H9 (cell line): ENCODE measurements at regions not wholly inside any gene's neighbourhood (a gene's known extent, or its start where the extent isn't known, plus 50 kb on each side); places are given as distances from the start of the nearest gene placed in this dataset.

ENCODE experiments used
- DNase-seq: peaks from one replicate; pipeline ENCODE4 v3.0.0-alpha.2; 2017
- H2AFZ ChIP-seq: one replicate; pipeline ENCODE4 v1.6.1; 2013; ENCODE audit warnings: mild to moderate bottlenecking, low read length, control low read depth, moderate library complexity
- H2AK5ac ChIP-seq: 2 replicates; pipeline ENCODE4 v1.6.1; 2013; ENCODE audit warnings: low read length, control low read depth, mixed read lengths; ENCODE audit not compliant: insufficient read length
- H2BK120ac ChIP-seq: one replicate; pipeline ENCODE4 v1.6.1; 2013; ENCODE audit warnings: low read depth, mild to moderate bottlenecking, low read length, control low read depth, inconsistent platforms; ENCODE audit not compliant: poor library complexity, severe bottlenecking
- H2BK12ac ChIP-seq: 2 replicates; pipeline ENCODE4 v1.6.1; 2013; ENCODE audit warnings: low read length, control low read depth, mixed read lengths, low read depth; ENCODE audit not compliant: insufficient read length
- H2BK15ac ChIP-seq: 2 replicates; pipeline ENCODE4 v1.6.1; 2013; ENCODE audit warnings: low read depth, low read length, control low read depth
- H2BK20ac ChIP-seq: one replicate; pipeline ENCODE4 v1.6.1; 2013; ENCODE audit warnings: low read depth, mild to moderate bottlenecking, low read length, control low read depth, inconsistent platforms; ENCODE audit not compliant: poor library complexity, severe bottlenecking
- H2BK5ac ChIP-seq: 2 replicates; pipeline ENCODE4 v1.6.1; 2013; ENCODE audit warnings: low read length, control low read depth, mixed read lengths; ENCODE audit not compliant: insufficient read length
- H3K14ac ChIP-seq: 2 replicates; pipeline ENCODE4 v1.6.1; 2013; ENCODE audit warnings: low read length, control low read depth; ENCODE audit not compliant: insufficient read depth
- H3K18ac ChIP-seq: 2 replicates; pipeline ENCODE4 v1.6.1; 2013; ENCODE audit warnings: low read depth, mild to moderate bottlenecking, mixed read lengths, low read length, control low read depth; ENCODE audit not compliant: insufficient read length
- H3K23ac ChIP-seq: 2 replicates; pipeline ENCODE4 v1.6.1; 2013; ENCODE audit warnings: low read length, control low read depth, mixed read lengths, low read depth; ENCODE audit not compliant: insufficient read length
- H3K23me2 ChIP-seq: 2 replicates; pipeline ENCODE4 v1.6.1; 2013; ENCODE audit warnings: low read depth, mild to moderate bottlenecking, mixed read lengths, low read length, control low read depth; ENCODE audit not compliant: insufficient read length, poor library complexity, severe bottlenecking
- H3K27ac ChIP-seq: 2 replicates; pipeline ENCODE4 v1.5.1; 2013; ENCODE audit warnings: low read length, control low read depth, mixed read lengths, low read depth; ENCODE audit not compliant: insufficient read length
- H3K27me3 ChIP-seq: 2 replicates; pipeline ENCODE4 v1.6.1; 2013; ENCODE audit warnings: low read length, control low read depth, inconsistent platforms; ENCODE audit not compliant: insufficient read depth
- H3K4ac ChIP-seq: 2 replicates; pipeline ENCODE4 v1.6.1; 2013; ENCODE audit warnings: low read depth, mild to moderate bottlenecking, control low read depth, inconsistent platforms, low read length, moderate library complexity
- H3K4me1 ChIP-seq: 2 replicates; pipeline ENCODE4 v1.6.1; 2013; ENCODE audit warnings: low read length, control low read depth, inconsistent platforms; ENCODE audit not compliant: insufficient read depth
- H3K4me2 ChIP-seq: 2 replicates; pipeline ENCODE4 v1.6.1; 2013; ENCODE audit warnings: low read length, control low read depth, mixed read lengths; ENCODE audit not compliant: insufficient read length, insufficient read depth
- H3K56ac ChIP-seq: 2 replicates; pipeline ENCODE4 v1.6.1; 2013; ENCODE audit warnings: low read depth, mild to moderate bottlenecking, mixed read lengths, low read length, control low read depth; ENCODE audit not compliant: insufficient read length
- H3K79me1 ChIP-seq: 2 replicates; pipeline ENCODE4 v1.6.1; 2013; ENCODE audit warnings: low read depth, mild to moderate bottlenecking, moderate library complexity, low read length, control low read depth, inconsistent platforms; ENCODE audit not compliant: insufficient read depth, poor library complexity, severe bottlenecking
- H3K79me2 ChIP-seq: 2 replicates; pipeline ENCODE4 v1.6.1; 2013; ENCODE audit warnings: low read length, control low read depth, inconsistent platforms; ENCODE audit not compliant: insufficient read depth
- H3K9ac ChIP-seq: 2 replicates; pipeline ENCODE4 v1.6.1; 2013; ENCODE audit warnings: low read length, control low read depth, mixed read lengths; ENCODE audit not compliant: insufficient read length; ENCODE audit errors: extremely low read depth
- H3K9me3 ChIP-seq: one replicate; pipeline ENCODE4 v1.6.1; 2013; ENCODE audit warnings: low read depth, low read length, inconsistent platforms; ENCODE audit not compliant: control insufficient read depth
- H3T11ph ChIP-seq: one replicate; pipeline ENCODE4 v1.6.1; 2013; ENCODE audit warnings: mild to moderate bottlenecking, low read length, control low read depth, inconsistent platforms
- H4K20me1 ChIP-seq: one replicate; pipeline ENCODE4 v1.6.1; 2013; ENCODE audit not compliant: control insufficient read depth, insufficient read length, insufficient read depth
- H4K5ac ChIP-seq: 2 replicates; pipeline ENCODE4 v1.6.1; 2013; ENCODE audit warnings: low read depth, mild to moderate bottlenecking, mixed read lengths, low read length, control low read depth; ENCODE audit not compliant: insufficient read length
- H4K8ac ChIP-seq: replicated peaks from 2 replicates; pipeline ENCODE4 v1.6.1; 2013; ENCODE audit warnings: low read length, control low read depth, mixed read lengths, low read depth; ENCODE audit not compliant: insufficient read length
- H4K91ac ChIP-seq: 2 replicates; pipeline ENCODE4 v1.6.1; 2013; ENCODE audit warnings: low read depth, mild to moderate bottlenecking, moderate library complexity, mixed read lengths, low read length, control low read depth; ENCODE audit not compliant: insufficient read length
- H3K27ac Mint-ChIP-seq, 3 experiments: 2 replicates in 2 of 3; 3 replicates in 1 of 3; pipeline ENCODE4 v1.8.0; 2020 to 2021; ENCODE audit warnings: mixed read lengths in 3 of 3, mild to moderate bottlenecking in 1 of 3, moderate library complexity in 1 of 3
- H3K27me3 Mint-ChIP-seq: 2 replicates; pipeline ENCODE4 v1.8.0; 2021; ENCODE audit warnings: low read depth, mild to moderate bottlenecking, moderate library complexity, mixed read lengths
- H3K36me3 Mint-ChIP-seq, 3 experiments: 2 replicates in 2 of 3; 3 replicates in 1 of 3; pipeline ENCODE4 v1.8.0; 2020 to 2021; ENCODE audit warnings: low read depth in 3 of 3, mixed read lengths in 3 of 3; ENCODE audit not compliant: insufficient read depth in 1 of 3
- H3K4me1 Mint-ChIP-seq, 2 experiments: 2 replicates each; pipeline ENCODE4 v1.8.0; 2020; ENCODE audit warnings: mixed read lengths in 2 of 2
- H3K4me3 Mint-ChIP-seq, 2 experiments: 2 replicates in 1 of 2; 3 replicates in 1 of 2; pipeline ENCODE4 v1.8.0; 2020 to 2021; ENCODE audit warnings: mild to moderate bottlenecking in 2 of 2, mixed read lengths in 2 of 2, moderate library complexity in 1 of 2
- H3K9me3 Mint-ChIP-seq, 2 experiments: 2 replicates in 1 of 2; 3 replicates in 1 of 2; pipeline ENCODE4 v1.8.0; 2020; ENCODE audit warnings: mild to moderate bottlenecking in 2 of 2, mixed read lengths in 2 of 2, moderate library complexity in 1 of 2
- WGBS: extraction: QIAGEN DNeasy Blood & Tissue Kit; methylation state at CpG from one replicate; pipeline ENCODE4 v1.1.7; 2013; ENCODE audit warnings: missing lambda C conversion rate, low lambda C conversion rate, mixed read lengths; ENCODE audit not compliant: insufficient read length; ENCODE audit errors: extremely low coverage; 5-methylcytosine and 5-hydroxymethylcytosine counted together
- TF ChIP-seq, protein P1 (sequence below): fragments of 200-600 bp; sonication (generic); conservative IDR thresholded peaks from 3 replicates; pipeline ENCODE4 v1.8.0; 2021; ENCODE audit warnings: antibody characterized with exemption, mild to moderate bottlenecking

DNA sequence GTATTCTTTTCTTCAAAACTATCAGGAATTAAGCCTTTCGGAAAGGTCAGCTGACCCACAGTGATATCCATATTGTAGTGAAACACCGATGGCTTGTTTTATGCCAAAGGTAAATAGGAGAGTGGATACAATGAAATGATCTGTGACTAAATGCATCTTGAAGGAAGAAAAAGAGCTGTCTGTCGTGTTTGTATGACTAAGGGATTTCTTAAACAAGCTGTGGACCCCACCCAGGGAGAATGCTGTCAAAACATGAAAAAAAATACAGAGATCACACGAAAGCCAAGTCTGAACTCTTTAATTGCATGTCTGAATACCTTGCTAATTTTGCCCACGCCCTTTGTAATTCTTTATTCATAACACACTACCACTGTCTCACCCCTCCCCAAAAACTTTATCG is 286.4 kb upstream of the WWC1 start:
- H2BK12ac ChIP-seq: no peak overlapping the region
- H3K14ac ChIP-seq: no peak overlapping the region
- H3T11ph ChIP-seq: no peak overlapping the region
- no peaks in the 10 kb centered on the region for H3K9me3 Mint-ChIP-seq
- no peak overlapping the region for H2AK5ac ChIP-seq
- DNase-seq: no peak
- H2BK20ac ChIP-seq: no peak overlapping the region
- H3K4me3 Mint-ChIP-seq: no peak overlapping the region
- H3K4me1 Mint-ChIP-seq: 0 out of 4 replicates have a peak, but pooled peaks cover 0 to 3% of the 10 kb centered on the region in 2 experiments
- H2BK15ac ChIP-seq: no peak overlapping the region
- H2BK5ac ChIP-seq: no peak overlapping the region
- no peaks in the 10 kb centered on the region for H3K27me3 Mint-ChIP-seq
- no peak overlapping the region for H3K56ac ChIP-seq
- TF ChIP-seq, protein P1, sequence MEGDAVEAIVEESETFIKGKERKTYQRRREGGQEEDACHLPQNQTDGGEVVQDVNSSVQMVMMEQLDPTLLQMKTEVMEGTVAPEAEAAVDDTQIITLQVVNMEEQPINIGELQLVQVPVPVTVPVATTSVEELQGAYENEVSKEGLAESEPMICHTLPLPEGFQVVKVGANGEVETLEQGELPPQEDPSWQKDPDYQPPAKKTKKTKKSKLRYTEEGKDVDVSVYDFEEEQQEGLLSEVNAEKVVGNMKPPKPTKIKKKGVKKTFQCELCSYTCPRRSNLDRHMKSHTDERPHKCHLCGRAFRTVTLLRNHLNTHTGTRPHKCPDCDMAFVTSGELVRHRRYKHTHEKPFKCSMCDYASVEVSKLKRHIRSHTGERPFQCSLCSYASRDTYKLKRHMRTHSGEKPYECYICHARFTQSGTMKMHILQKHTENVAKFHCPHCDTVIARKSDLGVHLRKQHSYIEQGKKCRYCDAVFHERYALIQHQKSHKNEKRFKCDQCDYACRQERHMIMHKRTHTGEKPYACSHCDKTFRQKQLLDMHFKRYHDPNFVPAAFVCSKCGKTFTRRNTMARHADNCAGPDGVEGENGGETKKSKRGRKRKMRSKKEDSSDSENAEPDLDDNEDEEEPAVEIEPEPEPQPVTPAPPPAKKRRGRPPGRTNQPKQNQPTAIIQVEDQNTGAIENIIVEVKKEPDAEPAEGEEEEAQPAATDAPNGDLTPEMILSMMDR: no peak
- no peaks in the 10 kb centered on the region for H3K4me1 ChIP-seq
- no peak overlapping the region for H3K9ac ChIP-seq
- WGBS: no CpG with 5 or more reads among the region's 6 CpGs
- H4K20me1 ChIP-seq: no peaks in the 10 kb centered on the region
- H3K4ac ChIP-seq: no peak overlapping the region
- no peaks in the 10 kb centered on the region for H3K27me3 ChIP-seq
- no peak overlapping the region for H3K27ac ChIP-seq
- H3K27ac Mint-ChIP-seq: no peak overlapping the region
- no peak overlapping the region for H3K18ac ChIP-seq
- H2AFZ ChIP-seq: no peak overlapping the region
- no peak overlapping the region for H2BK120ac ChIP-seq
- no peak overlapping the region for H3K23ac ChIP-seq
- H3K4me2 ChIP-seq: no peak overlapping the region
- H3K23me2 ChIP-seq: no peaks in the 10 kb centered on the region
- H4K5ac ChIP-seq: no peak overlapping the region
- no peak overlapping the region for H4K8ac ChIP-seq
- H4K91ac ChIP-seq: no peak overlapping the region
- H3K9me3 ChIP-seq: no peaks in the 10 kb centered on the region
- H3K36me3 Mint-ChIP-seq: no peaks in the 10 kb centered on the region
- H3K79me1 ChIP-seq: no peaks in the 10 kb centered on the region
- no peaks in the 10 kb centered on the region for H3K79me2 ChIP-seq
